ENCODE measurements at regions not wholly inside any gene's neighbourhood (a gene's known extent, or its start where the extent isn't known, plus 50 kb on each side); places are given as distances from the start of the nearest gene placed in this dataset.

DNA sequence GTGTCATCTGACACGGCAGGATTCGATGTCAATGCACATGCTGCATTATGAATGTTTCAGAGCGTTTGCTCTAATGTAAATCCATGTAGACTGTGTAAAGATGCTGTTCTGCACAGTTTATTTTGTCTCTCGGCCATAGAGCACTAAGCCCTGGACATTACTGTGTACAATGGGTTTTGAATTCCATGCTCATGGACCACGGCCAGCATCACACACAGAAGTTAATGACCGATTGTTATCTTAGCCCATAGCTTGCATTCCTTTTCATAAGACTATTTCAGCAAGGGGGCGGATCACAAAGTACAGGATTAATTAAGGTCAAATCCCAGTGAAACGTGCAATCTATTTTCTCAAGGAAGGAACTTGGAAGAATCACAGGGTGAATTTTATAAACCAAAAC is 286.1 kb upstream of the TENM3 start:
- DNase-seq (ENCODE audit: low spot score) = no peak

DNA sequence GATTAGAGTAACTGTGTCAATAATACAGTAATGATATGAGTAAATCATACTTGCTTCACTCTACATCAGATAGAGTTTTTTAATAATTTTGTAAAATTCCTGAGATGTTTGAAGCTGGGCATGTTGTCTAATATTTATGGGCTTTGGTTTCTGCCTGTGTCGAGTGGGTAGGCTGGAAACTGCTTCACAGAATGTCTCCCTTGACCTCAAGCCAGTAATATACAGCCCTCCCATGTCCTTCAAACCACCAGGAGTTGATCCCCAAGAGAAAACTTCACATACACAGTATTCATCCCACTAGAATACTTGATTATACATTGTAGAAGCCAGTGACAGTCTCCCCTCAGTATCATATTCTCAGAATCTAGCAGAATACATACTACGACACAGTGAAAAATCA is 284.8 kb upstream of the TENM3 start:
- DNase-seq (ENCODE audit: low spot score) = no peak

- DNase-seq (ENCODE audit: low spot score) = no peak
These were observed 284.1 kb upstream of the TENM3 start for GRCh38 chr4:181959121-181959520.

GRCh38 chr4:181960384-181960783 is 282.8 kb upstream of the TENM3 start:
- no peak for DNase-seq (ENCODE audit: low spot score)

GRCh38 chr4:181962321-181962720 is 280.9 kb upstream of the TENM3 start:
- no peak for DNase-seq (ENCODE audit: low spot score)

GRCh38 chr4:181964731-181965130 is 278.5 kb upstream of the TENM3 start:
- no peak for DNase-seq (ENCODE audit: low spot score)

- no peak for DNase-seq (ENCODE audit: low spot score)
These were observed 277.1 kb upstream of the TENM3 start for GRCh38 chr4:181966104-181966551.

DNA sequence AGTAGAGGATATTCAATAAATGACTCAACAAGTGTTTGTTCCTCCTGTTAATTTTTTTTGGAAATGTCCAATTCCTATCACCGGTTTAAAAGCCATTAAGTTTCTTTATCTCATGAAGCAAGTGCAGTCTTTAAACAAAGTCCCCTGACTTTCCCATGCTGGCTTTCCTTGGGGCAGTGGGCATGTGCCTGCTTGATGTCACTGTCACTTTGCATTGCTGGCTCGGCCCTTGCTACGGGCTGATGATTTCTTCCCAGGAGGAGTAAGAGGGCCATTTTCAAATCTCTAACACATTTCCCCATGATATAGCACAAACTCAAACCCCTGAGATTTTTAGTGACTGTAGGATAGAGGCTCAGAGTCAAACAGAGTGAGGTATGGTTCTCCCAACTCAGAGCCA is 275.8 kb upstream of the TENM3 start:
- no peak for DNase-seq (ENCODE audit: low spot score)

- DNase-seq (ENCODE audit: low spot score) = no peak
These were observed 274.8 kb upstream of the TENM3 start for GRCh38 chr4:181968371-181968770.

- no peak for DNase-seq (ENCODE audit: low spot score)
These were observed 274.1 kb upstream of the TENM3 start for GRCh38 chr4:181969151-181969550.

DNA sequence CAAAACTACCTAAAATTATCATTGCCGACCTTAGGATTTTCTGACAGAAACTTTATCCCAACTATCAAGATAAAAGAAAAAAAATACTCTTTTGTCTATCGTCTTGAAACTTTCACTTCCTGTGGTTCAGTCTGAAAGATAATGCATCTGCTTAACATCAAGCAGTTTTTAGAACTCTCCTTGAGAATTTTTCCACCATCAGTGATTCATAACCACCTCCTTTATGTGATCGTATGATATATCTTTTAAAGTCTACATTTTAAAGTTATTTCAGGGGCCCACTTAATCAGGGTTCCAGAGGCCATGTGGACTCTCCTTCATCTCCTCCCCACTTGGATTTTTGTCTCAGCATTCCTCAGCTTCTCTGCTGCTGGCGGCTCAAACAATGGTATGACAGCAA is 272.8 kb upstream of the TENM3 start:
- no peak for DNase-seq (ENCODE audit: low spot score)

- DNase-seq (ENCODE audit: low spot score) = no peak
These were observed 271.8 kb upstream of the TENM3 start for GRCh38 chr4:181971411-181971810.

- no peak for DNase-seq (ENCODE audit: low spot score)
These were observed 271.2 kb upstream of the TENM3 start for GRCh38 chr4:181971973-181972372.

DNA sequence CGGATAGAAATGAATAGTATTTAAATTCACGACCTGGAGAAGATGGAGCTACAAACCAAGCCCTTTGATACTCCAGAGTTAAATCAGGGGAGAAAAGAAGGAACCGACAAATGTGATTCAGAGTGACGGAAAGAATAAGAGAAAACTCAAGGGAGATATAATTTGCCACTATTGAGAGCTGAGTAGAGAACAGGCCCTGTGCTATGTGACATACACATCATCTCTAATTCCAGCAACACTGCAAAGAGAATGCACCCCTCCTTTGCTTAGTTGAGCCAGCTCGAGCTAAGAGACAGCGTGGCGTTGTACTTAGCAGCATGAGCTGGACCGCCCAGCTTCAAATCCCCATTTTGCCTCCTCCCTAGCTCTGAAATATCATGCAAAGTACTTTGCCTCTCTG is 266.4 kb upstream of the TENM3 start:
- no peak for DNase-seq (ENCODE audit: low spot score)

DNA sequence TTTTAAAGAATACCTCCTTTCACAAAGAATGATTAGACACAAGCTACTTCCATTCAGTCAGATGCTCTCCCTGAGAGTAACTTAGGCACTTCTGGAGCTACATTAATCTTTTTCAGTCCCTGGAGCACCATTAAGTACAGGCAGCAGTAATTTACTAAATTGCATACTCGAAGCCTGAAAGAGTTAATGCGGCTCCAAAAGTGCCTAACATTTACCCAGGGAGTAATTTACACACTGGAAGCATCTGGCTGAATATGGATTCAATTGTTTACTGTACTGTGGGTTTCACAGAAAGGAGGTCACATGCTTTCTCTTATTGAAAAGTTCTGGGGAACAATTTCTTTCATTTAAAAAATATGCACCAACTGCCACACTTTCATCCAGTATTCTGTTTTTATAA is 260.8 kb upstream of the TENM3 start:
- no peak for DNase-seq (ENCODE audit: low spot score)

DNA sequence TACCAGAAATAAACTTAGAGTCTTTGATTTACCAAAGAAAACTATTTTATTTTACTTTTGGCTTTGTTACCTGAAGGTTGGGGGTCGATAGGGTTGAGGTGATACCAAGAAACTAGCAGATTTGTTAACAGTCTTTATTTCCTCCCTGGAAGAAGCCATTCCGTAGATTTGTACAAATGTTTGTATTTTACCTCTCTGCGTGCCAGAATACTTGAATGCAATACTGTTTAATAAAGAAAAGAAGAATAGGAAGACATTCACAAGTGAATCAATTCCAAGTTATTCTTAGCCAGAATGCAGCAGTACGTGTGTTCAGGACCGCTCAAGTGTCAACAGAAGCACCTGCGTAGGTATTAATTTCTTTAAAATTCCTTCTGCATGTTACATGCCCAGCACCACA is 260.3 kb upstream of the TENM3 start:
- DNase-seq (ENCODE audit: low spot score) = no peak

DNA sequence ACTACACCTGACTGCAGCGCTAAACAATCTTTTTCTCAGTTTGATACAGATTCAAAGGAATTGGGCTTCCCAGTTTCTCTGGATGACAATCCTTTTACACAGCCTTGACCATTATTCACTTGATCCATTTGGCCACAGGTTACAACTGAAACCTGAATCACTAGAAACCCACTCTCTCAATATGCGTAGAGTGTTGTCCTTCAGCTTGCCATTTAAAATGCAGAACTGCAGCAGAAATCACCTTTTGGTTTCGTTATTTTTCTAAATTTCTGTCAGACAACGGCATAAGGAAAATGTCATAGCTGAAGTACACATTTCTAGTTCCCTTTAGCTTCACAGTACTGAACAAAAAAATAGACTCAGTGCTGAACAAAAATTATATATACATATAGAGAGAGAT is 255.8 kb upstream of the TENM3 start:
- no peak for DNase-seq (ENCODE audit: low spot score)

DNA sequence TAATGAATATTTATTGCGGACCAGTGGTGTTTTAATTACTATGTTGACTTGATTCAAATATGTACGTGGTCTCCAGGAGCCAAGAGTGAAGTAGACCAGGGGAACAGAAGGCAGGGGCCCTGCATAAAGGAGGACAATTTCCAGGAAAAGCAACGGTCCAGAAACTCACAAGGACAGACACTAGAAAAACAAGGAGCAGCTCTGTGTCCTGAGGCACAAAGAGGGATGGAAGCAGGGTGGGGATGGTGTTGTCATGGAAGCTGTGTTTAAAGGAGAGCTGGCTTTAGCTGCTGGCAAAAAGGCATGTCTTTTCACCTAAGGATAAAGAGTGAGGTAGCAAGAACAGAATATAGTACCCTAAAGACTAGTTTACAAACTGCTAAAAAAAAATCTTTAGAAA is 254.1 kb upstream of the TENM3 start:
- DNase-seq (ENCODE audit: low spot score) = no peak

DNA sequence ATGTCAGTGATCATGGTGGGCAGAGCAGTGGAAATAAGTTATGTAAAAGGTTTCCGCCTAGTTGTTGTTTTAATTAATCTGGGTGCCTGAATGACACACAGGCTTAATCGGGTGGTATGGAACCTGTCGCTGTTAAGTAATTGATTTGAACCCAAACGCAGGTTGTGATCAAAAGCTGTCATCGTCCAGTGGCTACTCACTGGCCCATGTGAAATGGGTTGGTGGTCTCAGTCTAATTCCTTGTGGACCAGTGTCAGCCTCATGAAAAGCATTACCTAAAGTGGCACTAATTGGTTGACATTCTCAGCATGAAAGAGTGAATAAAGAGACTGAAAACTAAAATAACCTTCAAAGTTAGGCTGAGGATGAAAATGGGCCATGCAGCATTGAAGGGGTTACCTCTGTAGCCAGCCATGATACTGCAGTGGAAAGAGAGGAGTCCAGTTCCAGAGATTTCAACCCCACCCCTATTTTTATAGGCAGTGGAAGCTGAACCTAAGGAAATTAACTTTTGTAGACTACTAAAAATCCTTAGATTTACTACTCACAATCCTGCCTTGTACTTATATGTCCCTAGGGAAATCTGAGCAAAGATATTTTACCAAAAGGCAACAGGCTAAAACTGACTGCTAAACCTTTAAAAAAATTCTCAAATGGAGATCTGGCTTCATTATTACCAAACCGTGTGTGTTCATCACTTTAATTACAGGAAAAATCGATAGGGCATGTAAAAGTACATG is 251.7 kb upstream of the TENM3 start:
- no peak for DNase-seq (ENCODE audit: low spot score)

DNA sequence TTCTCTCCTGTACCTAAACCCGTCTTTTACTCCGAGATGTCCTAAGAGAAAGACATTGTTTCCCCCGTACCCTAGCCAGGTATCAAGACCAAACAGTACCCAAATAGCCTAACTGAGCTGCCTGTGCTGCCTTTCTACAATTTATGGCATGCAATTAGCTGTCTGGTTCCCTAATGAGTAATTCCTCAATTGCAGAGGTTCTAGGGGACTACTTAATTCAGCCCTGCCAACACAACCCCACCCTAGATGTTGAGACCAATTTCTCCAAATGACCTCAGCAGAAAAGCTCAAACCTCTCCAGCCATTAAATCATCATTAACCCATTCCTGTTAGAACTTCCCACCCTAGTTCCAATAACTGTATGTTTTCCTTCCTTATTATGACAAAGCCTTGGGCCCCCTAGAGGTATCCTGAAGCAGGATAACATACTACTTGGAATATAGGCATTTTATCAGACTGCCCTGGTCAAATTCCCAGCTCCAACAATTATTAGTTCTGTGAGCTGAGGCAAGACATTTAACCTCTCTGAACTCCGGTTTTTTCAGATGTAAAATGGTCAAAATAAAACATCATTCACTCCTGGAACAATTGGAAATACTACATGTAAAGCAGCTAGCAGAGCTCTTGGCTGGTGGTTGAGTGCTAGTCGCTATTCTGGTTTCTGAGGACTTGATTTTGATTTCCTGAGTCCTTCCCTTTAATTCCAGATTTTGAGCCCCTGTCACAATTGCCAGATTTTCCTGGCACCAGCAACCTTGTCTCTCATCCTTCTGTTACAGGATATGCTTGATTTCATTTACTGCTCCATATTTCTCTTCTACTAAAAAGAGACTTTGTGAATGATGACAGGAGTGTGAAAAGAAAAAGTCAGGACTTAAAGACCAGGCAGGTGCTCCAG is 244.6 kb upstream of the TENM3 start:
- peak; percentile 3 for DNase-seq (ENCODE audit: low spot score)

DNA sequence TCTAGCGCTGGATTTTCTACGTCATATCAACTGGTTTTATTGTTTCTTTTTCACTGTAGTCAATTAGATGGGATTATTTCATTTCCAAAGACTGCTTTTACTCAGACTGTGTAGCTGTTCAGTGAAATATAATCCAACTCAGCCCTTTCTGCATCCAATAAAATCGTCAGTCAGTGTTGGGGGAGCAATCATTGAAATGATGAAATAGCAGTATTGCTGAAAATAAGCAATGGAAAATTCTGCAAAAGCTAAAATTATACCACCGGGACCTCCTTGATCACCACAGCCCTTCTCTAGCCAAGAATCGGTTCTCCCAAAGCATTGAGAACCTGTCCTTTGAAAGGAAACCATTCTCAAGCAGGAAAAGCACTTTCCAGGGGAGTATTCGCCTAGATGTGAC is 243.1 kb upstream of the TENM3 start:
- DNase-seq (ENCODE audit: low spot score) = no peak

DNA sequence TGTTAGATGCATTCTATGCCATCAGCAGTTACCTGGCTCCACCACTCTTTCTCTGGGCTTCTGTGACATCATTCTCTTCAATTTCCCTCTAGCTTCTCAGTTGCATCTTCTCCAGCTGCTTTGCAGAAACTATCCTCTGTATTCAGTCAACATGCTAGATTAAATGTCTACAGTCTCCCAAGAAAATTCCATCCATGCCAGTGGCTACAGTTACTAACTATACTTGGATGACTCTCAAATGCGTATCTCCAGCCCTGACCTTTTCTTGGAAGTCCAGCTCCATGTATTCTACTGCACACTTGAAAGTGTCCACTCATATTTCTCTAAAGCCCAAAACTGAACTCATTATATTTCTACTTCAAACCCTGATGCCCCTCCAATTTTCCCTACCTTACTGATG is 232.3 kb upstream of the TENM3 start:
- DNase-seq (ENCODE audit: low spot score) = no peak

- no peak for DNase-seq (ENCODE audit: low spot score)
These were observed 229.0 kb upstream of the TENM3 start for GRCh38 chr4:182014164-182014563.
